SK-N-SH (cell line): ENCODE measurements at regions not wholly inside any gene's neighbourhood (a gene's known extent, or its start where the extent isn't known, plus 50 kb on each side); places are given as distances from the start of the nearest gene placed in this dataset.

Experiments
- CTCF ChIA-PET: fragments of 300-600, 350-600 bp; formaldehyde crosslinking; extraction: SDS; loops from one replicate; lab custom pipeline; 2021; lab: Yijun Ruan, JAX
- POLR2A ChIA-PET: fragments of 350-600 bp; sonication (Branson Sonifier 250); formaldehyde crosslinking; extraction: SDS; loops from one replicate; lab custom pipeline; 2020; ENCODE audit warnings: antibody characterized with exemption, inconsistent platforms; lab: Yijun Ruan, JAX
- DNase-seq: peaks from one replicate; pipeline ENCODE4 v3.0.0; 2012
- H2AFZ ChIP-seq: fragments of 200-600 bp; sonication (generic); 2 replicates; pipeline ENCODE4 v1.8.1; 2016; ENCODE audit warnings: antibody characterized with exemption, mild to moderate bottlenecking, low read depth
- H3F3A ChIP-seq: fragments of 200-600 bp; sonication (generic); replicated peaks from 2 replicates; pipeline ENCODE3; 2016; ENCODE audit warnings: antibody characterized with exemption, mild to moderate bottlenecking; ENCODE audit not compliant: insufficient read depth
- H3K27ac ChIP-seq, 2 experiments: fragments of 200-500 bp in 1 of 2; fragments of 200-600 bp in 1 of 2; sonication (Bioruptor generic) in 1 of 2; sonication (generic), shearing (Covaris generic) in 1 of 2; 2 replicates each; pipeline versions ENCODE4 v1.5.1 to v1.6.1; 2014 to 2016; ENCODE audit warnings: low read depth in 2 of 2, inconsistent platforms in 1 of 2, low read length in 1 of 2, mild to moderate bottlenecking in 1 of 2, mixed read lengths in 1 of 2
- H3K27me3 ChIP-seq: fragments of 200-600 bp; sonication (generic), shearing (Covaris generic); 2 replicates; pipeline ENCODE4 v1.6.1; 2016; ENCODE audit warnings: mixed run types; ENCODE audit not compliant: insufficient read depth
- H3K36me3 ChIP-seq, 2 experiments: fragments of 200-500 bp in 1 of 2; fragments of 200-600 bp in 1 of 2; sonication (Bioruptor generic) in 1 of 2; sonication (generic) in 1 of 2; replicated peaks in 1 of 2; 2 replicates each; pipeline versions ENCODE3 to v1.5.1; 2014 to 2016; ENCODE audit warnings: low read length in 1 of 2, mild to moderate bottlenecking in 1 of 2; ENCODE audit not compliant: insufficient read depth in 2 of 2, control insufficient read depth in 1 of 2
- H3K4me1 ChIP-seq, 2 experiments: fragments of 200-500 bp in 1 of 2; fragments of 200-600 bp in 1 of 2; sonication (Bioruptor generic) in 1 of 2; sonication (generic), shearing (Covaris generic) in 1 of 2; 2 replicates each; pipeline versions ENCODE4 v1.5.1 to v1.6.1; 2014 to 2016; ENCODE audit warnings: low read depth in 1 of 2, low read length in 1 of 2, mixed run types in 1 of 2; ENCODE audit not compliant: insufficient read depth in 2 of 2, control insufficient read depth in 1 of 2
- H3K4me2 ChIP-seq: fragments of 200-600 bp; sonication (generic), shearing (Covaris generic); 2 replicates; pipeline ENCODE4 v1.6.1; 2017; ENCODE audit warnings: mixed run types
- H3K4me3 ChIP-seq, 2 experiments: fragments of 200-500 bp in 1 of 2; fragments of 200-600 bp in 1 of 2; sonication (Bioruptor generic) in 1 of 2; sonication (generic), shearing (Covaris generic) in 1 of 2; 2 replicates each; pipeline versions ENCODE4 v1.5.1 to v1.8.1; 2014 to 2016; ENCODE audit warnings: low read depth in 2 of 2, inconsistent platforms in 1 of 2, low read length in 1 of 2, mild to moderate bottlenecking in 1 of 2, mixed read lengths in 1 of 2, moderate library complexity in 1 of 2
- H3K79me2 ChIP-seq: fragments of 200-600 bp; sonication (generic); 2 replicates; pipeline ENCODE4 v1.8.1; 2017; ENCODE audit warnings: mild to moderate bottlenecking; ENCODE audit not compliant: insufficient read depth
- H3K9ac ChIP-seq: fragments of 200-600 bp; sonication (generic); 2 replicates; pipeline ENCODE4 v1.6.1; 2017; ENCODE audit warnings: mixed run types
- H3K9me2 ChIP-seq: fragments of 200-600 bp; sonication (generic); 2 replicates; pipeline ENCODE4 v1.6.1; 2017; ENCODE audit warnings: mixed run types
- H3K9me3 ChIP-seq: fragments of 200-600 bp; sonication (generic); 2 replicates; pipeline ENCODE4 v1.6.1; 2017; ENCODE audit warnings: mixed run types, mild to moderate bottlenecking, moderate library complexity
- H4K20me1 ChIP-seq: fragments of 200-600 bp; sonication (generic); 2 replicates; pipeline ENCODE4 v1.6.1; 2017; ENCODE audit warnings: mild to moderate bottlenecking, mixed run types; ENCODE audit not compliant: insufficient read depth
- CHD2 ChIP-seq: fragments of 150-350 bp; IDR thresholded peaks from 2 replicates; pipeline ENCODE4 v1.6.1; 2018; ENCODE audit warnings: low read length; ENCODE audit not compliant: partially characterized antibody
- CTCF ChIP-seq: fragments of 200-600 bp; sonication (generic); IDR thresholded peaks from 2 replicates; pipeline ENCODE4 v1.6.1; 2017; ENCODE audit warnings: antibody characterized with exemption, mild to moderate bottlenecking, moderate library complexity
- EP300 ChIP-seq, 2 experiments: IDR thresholded peaks; 2 replicates each; pipeline versions ENCODE4 v1.4.0 to v1.6.1; 2012; ENCODE audit warnings: borderline replicate concordance in 1 of 2, low read depth in 1 of 2, low read length in 1 of 2
- FOXM1 ChIP-seq: IDR thresholded peaks from 2 replicates; pipeline ENCODE4 v1.4.0; 2012; ENCODE audit warnings: low read depth, mild to moderate bottlenecking
- GABPA ChIP-seq: IDR thresholded peaks from 2 replicates; pipeline ENCODE4 v1.4.0; 2012; ENCODE audit warnings: low read depth, mild to moderate bottlenecking
- JUND ChIP-seq: IDR thresholded peaks from 2 replicates; pipeline ENCODE4 v1.4.0; 2012
- MAX ChIP-seq: IDR thresholded peaks from 2 replicates; pipeline ENCODE4 v1.4.0; 2012; ENCODE audit warnings: low read depth
- MEF2A ChIP-seq: IDR thresholded peaks from 2 replicates; pipeline ENCODE4 v1.4.0; 2012; ENCODE audit warnings: low read depth, borderline replicate concordance
- NFIC ChIP-seq: IDR thresholded peaks from 2 replicates; pipeline ENCODE4 v1.4.0; 2012; ENCODE audit warnings: borderline replicate concordance
- RCOR1 ChIP-seq: fragments of 150-350 bp; IDR thresholded peaks from 2 replicates; pipeline ENCODE4 v1.6.1; 2017; ENCODE audit warnings: antibody characterized with exemption, low read length
- SMC3 ChIP-seq: IDR thresholded peaks from 2 replicates; pipeline ENCODE4 v1.6.1; 2012; ENCODE audit warnings: low read depth, low read length, improper control_type of control experiment
- TAF1 ChIP-seq: IDR thresholded peaks from 2 replicates; pipeline ENCODE4 v1.6.1; 2012; ENCODE audit warnings: low read depth, mild to moderate bottlenecking, low read length, moderate library complexity, borderline replicate concordance
- TEAD4 ChIP-seq: IDR thresholded peaks from 2 replicates; pipeline ENCODE4 v1.4.0; 2012; ENCODE audit warnings: mild to moderate bottlenecking, borderline replicate concordance; ENCODE audit not compliant: insufficient read depth
- USF2 ChIP-seq: fragments of 150-350 bp; IDR thresholded peaks from 2 replicates; pipeline ENCODE4 v1.6.1; 2017; ENCODE audit warnings: antibody characterized with exemption, low read length, low read depth, borderline replicate concordance
- ZBTB33 ChIP-seq: IDR thresholded peaks from 2 replicates; pipeline ENCODE4 v1.4.0; 2012; ENCODE audit warnings: low read depth, borderline replicate concordance
- WGBS: methylation state at CpG from one replicate; pipeline ENCODE4 v1.1.6; 2017; ENCODE audit warnings: low lambda C conversion rate; 5-methylcytosine and 5-hydroxymethylcytosine counted together

GRCh38 chr10:88090568-88091214 lies 227.3 kb downstream of the PTEN start:
- H2AFZ ChIP-seq = no peak overlapping the region
- no peak overlapping the region for H3K27ac ChIP-seq
- no peaks in the 10 kb centered on the region for H3K27me3 ChIP-seq
- POLR2A ChIA-PET = no interaction called here
- no peaks in the 10 kb centered on the region for H3F3A ChIP-seq
- H3K4me2 ChIP-seq = no peak overlapping the region
- no peak for DNase-seq
- no peaks in the 10 kb centered on the region; a peak in 2 of 4 replicates for H3K4me1 ChIP-seq
- no peaks in the 10 kb centered on the region for H3K9me2 ChIP-seq
- TF ChIP-seq TAF1 (no peak), CHD2 (no peak), MAX (no peak), CTCF (no peak), JUND (no peak), TEAD4 (no peak), SMC3 (no peak), RCOR1 (no peak), EP300 (IDR thresholded peaks at IDR 0.05; ENCODE audit: borderline replicate concordance in 1 of 2, low read depth in 1 of 2, low read length in 1 of 2) (no peak), MEF2A (no peak), NFIC (no peak), ZBTB33 (no peak), FOXM1 (no peak), USF2 (no peak), GABPA (no peak)
- no peaks in the 10 kb centered on the region for H4K20me1 ChIP-seq
- H3K9me3 ChIP-seq = no peaks in the 10 kb centered on the region
- no peaks in the 10 kb centered on the region for H3K36me3 ChIP-seq
- H3K9ac ChIP-seq = no peak overlapping the region
- 98% methylated on average over 7 of the region's 7 CpGs for whole genome bisulfite sequencing
- H3K79me2 ChIP-seq = no peaks in the 10 kb centered on the region
- H3K4me3 ChIP-seq = no peak overlapping the region
- CTCF ChIA-PET = interaction anchor here (1.2 kb wide), 1 partner anchor 23 kb away, joined by 5 read pairs; no protein-coding TSS in a partner anchor
